ELR (cell line): ENCODE measurements at regions not wholly inside any gene's neighbourhood (a gene's known extent, or its start where the extent isn't known, plus 50 kb on each side); places are given as distances from the start of the nearest gene placed in this dataset.
"Not testable (repeated sequence)": the region's sequence is repeated elsewhere in the genome, so short reads cannot be mapped to it uniquely, and the experiment has no call there.

Experiments used
- DNase-seq: peaks from one replicate; pipeline ENCODE4 v3.0.0-alpha.2; 2015; ENCODE audit warnings: low read depth

DNA sequence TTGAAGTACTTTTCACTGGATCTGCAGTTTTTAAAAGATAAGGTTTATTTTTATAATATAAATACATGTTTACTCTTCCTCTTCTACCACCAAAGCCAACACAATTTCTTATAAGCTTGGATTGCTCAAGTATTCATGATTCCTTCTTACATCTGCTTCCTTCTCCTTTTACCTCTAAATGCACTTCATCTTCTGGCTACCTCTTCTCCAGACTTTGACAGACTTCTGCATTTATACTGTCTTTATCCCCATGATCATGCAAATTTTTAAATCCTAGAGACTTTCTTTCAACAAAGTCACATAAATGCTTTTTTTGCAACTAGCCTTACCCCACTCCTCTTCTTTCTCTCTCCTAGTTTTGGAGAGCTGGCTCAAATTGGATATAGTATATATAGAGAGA is 142.9 kb downstream of the TFAP2B start:
- DNase-seq = no peak

DNA sequence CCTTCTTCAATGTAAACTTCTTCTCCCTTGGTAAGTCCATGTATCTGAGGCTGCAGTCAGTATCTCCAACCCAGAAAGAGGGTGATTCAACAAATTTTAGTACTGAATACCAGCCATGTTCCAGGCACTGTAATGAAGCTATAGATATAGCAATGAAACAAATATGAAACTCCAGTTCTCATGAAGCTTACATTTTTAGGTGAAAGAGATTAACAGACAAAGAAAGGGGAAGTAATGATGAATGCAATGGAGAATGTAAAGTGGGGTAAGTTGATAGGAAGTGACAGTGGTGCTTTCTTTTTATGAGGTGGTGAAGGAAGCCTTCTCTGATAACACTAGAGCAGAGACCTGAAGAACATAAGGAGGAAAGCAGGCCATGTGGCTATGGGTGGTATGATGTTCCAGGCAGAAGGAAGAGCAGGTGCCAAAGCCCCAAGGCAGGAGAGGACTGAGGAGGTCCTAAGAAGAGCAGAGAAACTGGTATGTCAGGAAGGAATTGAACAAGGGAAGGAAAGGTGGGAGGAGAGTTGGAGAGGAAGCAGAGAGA is 143.6 kb downstream of the TFAP2B start:
- DNase-seq = no peak

- no peak for DNase-seq
Observed at GRCh38 chr6:50963952-50964351, 145.3 kb downstream of the TFAP2B start.

DNA sequence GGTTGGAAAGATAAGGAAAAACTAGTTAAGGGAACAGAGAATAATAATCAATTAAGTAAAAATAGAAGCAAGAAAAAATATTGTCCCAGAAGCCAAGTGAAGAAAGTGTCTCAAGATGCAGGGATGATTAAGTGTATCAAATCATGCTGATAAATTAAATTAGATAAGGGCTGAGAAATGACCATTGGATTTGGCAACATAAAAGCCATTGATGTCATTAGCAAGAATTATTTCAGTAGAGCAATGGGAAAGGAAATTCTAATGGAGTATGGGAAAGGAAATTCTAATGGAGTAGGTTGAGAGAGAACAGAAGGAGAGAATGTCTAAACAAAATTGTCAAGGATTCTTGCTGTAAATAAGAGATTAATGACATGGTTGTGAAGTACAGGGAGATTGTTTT is 146.8 kb downstream of the TFAP2B start:
- no peak for DNase-seq

DNA sequence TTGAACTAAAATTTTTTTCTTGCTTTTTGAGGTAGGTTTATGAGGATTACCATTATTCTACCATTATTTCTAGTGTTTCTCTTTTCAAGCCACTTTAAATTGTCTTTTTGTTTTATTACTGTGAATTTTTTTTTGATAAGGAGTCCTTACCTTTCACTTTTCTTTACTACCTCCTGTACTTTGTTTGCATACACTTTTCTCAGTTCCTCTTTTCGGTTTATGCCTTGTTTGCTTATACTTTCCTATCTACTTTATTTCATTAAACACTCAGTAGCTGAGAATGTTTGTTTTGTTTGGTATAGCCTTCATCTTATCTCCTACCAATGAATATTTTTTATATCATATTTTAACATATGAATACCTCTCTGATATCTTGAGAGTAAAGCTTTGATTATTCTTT is 147.9 kb downstream of the TFAP2B start:
- DNase-seq = no peak

GRCh38 chr6:50966986-50967385 is 148.3 kb downstream of the TFAP2B start:
- DNase-seq = no peak

GRCh38 chr6:50968246-50968645 is 149.6 kb downstream of the TFAP2B start:
- not testable (repeated sequence) for DNase-seq

DNA sequence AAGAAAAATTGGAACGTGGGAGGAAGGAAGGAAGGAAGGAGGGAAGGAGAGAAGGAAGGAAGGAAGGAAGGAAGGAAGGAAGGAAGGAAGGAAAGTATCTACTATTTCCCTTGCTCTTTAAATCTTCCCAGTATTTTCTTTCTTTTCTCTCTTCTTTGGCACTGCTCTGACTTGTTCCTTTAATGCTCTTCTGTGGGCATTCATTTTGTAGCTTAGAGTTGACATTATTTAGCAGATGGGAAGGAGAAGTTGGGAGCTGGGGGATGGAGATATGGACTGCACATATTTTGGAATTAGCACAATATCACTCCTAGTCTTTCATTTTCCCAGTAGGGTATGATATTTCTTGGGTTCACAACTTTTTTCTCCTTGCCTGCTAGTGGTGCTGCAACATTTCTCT is 152.2 kb downstream of the TFAP2B start:
- DNase-seq = no peak

DNA sequence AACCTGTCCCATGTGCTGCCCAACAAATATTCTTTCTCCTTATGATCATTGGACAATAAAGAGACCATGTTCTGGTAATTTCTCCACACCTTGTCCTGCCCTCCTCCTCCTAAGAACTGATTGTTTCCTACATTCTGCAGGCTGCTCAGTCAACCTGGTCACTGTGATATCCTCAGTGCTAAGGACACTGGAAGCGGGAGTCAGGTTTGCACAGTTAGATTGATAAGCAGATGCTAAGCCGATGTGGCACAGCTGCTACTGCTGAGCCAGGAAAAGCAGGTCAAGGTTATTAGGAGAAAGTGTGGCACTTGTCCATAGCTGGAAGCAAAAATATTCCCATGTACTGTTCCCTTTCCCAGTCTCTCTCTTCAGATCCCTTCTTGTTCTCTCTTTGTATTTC is 154.8 kb downstream of the TFAP2B start:
- no peak for DNase-seq

DNA sequence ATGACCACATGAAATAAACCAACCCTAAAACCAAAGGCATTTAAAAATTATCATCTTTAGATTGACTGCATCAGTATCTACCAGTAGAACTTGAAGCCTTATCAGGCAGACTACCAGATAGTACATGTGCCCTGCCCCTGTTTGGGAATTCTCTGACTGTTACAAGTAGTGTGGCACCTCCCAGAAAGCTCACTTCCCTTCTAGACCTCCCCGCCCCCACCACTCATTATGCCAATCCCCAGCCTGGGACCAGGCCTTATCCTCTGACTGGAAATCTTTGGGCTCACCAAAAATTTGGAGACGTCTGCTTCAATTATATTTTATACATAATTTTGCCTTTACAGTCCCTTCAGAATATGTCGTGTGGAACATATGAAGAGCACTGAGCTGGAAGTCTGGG is 155.6 kb downstream of the TFAP2B start:
- no peak for DNase-seq

- no peak for DNase-seq
Observed at GRCh38 chr6:50975216-50975615, 156.5 kb downstream of the TFAP2B start.

DNA sequence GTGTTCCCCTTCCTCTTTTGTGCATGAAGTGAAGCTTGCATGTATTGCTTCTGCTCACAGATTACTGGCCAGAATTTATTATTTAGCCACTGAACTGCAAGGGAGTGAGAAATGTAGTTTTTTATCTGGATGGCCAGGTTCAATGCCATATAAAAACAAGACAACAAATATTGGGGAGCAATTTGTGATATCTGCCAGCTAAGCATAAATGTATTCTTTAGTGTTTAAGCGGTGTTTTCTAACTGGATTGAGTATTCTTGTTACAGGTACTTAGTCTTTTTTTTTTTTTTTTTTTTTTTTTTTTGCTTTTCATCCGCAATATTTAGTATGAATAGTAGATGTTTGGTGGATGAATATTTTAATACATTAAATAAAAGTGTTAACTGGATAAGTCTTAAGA is 158.2 kb downstream of the TFAP2B start:
- DNase-seq = no peak

GRCh38 chr6:50977796-50978195 is 159.1 kb downstream of the TFAP2B start:
- DNase-seq = no peak

DNA sequence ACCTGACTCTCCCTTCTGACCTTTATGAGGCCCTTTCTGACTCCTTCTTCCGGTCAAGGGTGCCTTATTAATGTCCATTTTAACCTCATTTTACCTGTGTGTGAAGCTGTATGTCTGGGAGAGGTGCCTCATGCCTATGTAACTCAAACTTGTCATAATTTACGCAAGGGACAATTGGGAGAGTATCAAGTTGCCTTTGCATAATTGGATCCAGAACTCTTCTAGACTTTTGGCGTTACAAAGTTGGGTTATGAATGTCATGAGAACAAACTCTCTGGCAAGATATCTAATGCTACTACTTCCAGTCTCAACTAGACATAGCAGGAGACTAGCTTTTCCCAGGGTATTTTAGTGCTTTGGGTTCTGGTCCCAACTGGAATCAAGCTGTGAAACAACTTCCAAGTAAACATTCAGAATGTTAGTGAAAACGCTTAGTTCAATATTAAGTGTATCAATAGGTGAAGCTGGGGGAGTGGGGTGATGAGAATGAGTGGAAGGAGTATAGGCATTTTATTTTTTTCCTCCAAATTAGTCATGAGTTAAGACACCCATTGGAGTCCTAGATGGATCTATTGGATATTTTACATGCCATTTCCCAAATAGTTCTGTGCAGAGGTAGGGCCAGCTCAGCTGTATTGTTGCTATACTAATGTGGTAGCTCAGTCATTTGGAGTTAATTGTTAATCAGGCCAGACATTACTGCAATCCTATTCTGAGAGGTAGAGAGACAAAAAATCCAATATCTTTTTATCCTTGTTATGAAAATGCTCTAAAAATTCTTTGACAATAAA is 159.9 kb downstream of the TFAP2B start:
- no peak for DNase-seq

GRCh38 chr6:50979171-50979525 is 160.5 kb downstream of the TFAP2B start:
- no peak for DNase-seq

DNA sequence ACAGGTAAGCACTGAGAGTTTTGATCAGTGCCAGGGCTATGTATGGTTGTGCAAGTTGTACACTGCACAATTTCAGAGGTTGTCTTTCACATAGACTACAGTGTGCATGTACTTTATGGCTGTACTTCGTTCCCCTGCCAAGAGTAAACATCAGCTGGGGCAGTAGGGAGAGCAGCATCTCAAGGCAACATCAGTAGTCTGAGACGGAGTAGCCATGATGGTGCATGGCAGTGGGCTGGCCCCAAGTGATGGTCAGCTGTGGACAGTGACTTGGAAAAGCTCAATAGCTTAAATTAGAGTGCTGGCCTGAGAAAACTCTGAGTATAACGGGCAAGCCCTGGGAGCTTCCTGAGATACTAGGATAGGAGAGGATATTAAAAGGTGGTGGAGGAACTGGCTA is 165.5 kb downstream of the TFAP2B start:
- DNase-seq = no peak

- DNase-seq = peak; percentile 1
Observed at GRCh38 chr6:50986319-50986718, 167.6 kb downstream of the TFAP2B start.

- no peak for DNase-seq
Observed at GRCh38 chr6:50989123-50989522, 170.5 kb downstream of the TFAP2B start.

DNA sequence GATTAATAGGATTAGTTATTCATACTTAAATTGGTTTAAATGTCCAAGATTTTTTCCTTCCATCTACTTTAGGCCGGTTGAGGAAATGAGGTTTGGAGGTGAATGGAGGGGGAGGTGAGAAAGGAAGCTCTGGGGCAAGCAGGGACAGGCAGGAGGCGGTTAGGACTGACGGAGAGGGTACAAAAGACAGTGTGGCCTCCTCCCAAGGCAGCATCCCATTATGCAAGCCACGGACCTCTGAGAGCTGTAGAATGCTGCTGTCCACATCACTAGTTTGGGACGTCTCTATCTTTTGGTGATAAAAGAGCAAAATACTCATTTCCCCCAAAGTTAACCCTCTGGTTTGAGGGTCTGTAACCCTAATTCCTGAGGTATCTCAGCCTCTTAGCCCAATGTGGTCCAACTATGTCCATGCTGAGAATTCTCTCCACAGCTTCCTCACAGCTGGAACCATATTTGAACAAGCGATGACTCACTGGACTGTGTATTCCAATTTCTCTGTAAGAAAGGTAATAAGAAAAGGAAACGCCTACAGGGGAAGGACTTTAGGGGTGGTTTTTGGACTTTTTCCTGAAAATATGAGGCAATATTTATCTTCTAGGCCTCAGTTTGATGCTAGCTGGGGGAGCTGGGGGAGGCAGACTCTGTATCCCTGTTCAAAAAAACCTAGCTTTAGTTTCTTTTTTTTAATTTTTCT is 172.2 kb downstream of the TFAP2B start:
- no peak for DNase-seq

DNA sequence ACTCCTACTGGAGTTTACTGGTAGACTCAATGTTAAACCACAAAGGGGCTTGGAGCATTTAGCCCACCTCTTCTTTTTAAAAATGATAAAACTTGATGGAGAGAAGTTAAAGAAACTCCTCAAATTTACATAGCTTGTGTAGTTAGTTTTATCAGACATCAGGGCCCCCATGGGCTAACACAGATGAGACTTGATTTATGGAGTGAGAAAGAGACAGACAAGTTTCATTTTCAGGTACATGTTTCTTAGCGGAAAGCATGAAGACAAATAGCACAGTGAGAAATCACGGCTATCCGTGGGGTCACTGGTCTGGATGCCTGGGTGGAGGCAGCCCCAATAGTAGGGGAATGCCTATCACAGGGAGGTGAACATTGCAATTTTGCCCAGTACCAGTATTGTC is 173.6 kb downstream of the TFAP2B start:
- DNase-seq = no peak

- DNase-seq = no peak
Observed at GRCh38 chr6:50992704-50993625, 174.3 kb downstream of the TFAP2B start.

DNA sequence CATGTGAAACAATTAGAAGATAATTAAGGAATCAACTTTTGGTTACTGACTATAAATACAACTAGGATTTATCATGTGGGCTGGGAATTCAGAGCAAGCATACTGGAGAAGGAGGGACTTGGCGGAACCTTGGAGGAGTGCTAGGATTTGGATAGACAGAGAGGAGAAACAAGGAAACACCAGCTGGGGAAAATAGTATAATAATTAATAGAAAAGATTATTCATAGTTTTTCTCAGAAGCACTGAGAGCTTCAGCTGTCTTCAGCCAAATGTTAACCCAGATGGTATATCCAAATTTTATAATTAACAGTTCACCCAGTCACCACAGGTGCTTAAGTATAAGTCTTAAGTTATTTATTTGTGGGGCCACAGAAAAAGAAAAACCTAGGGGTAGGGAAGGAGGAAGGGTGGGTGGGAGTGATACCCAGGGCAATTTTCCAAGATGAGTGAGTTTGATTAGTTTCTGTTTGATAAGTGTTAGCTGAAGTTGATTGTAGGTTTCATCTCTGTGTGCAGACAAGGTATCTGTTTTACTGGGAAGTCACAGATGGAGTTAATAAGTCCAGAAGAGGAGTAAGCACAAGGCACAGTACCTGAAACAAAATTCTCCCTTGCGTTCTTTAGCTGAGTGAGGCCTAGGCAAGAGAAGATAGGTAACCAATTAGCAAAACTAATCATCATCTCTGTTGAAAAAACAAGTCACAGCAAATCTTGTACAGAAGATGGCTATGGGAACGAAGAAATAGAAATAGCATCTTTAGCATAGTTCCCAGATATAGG is 175.5 kb downstream of the TFAP2B start:
- DNase-seq = no peak
